ENCODE measurements at regions not wholly inside any gene's neighbourhood (a gene's known extent, or its start where the extent isn't known, plus 50 kb on each side); places are given as distances from the start of the nearest gene placed in this dataset.

GRCh38 chr2:11904941-11905340 is 158.5 kb downstream of the LPIN1 start:
- no peaks in the 10 kb centered on the region for H3K36me3 Mint-ChIP-seq (ENCODE audit: insufficient read depth)
- ATAC-seq: no peak
- no peak overlapping the region for H3K4me3 Mint-ChIP-seq
- H3K27me3 Mint-ChIP-seq (ENCODE audit: low read depth): peaks cover 3% of the 10 kb centered on the region
- DNase-seq: no peak
- H3K9me3 Mint-ChIP-seq: no peaks in the 10 kb centered on the region
- no peaks in the 10 kb centered on the region for H3K4me1 Mint-ChIP-seq (ENCODE audit: low read depth)

- Mint-ChIP-seq H3K4me1 (ENCODE audit: low read depth) (no peaks in the 10 kb centered on the region), H3K4me3 (no peak overlapping the region)
- no peak for DNase-seq
Measured at GRCh38 chr2:11907190-11907589, 160.8 kb downstream of the LPIN1 start.

DNA sequence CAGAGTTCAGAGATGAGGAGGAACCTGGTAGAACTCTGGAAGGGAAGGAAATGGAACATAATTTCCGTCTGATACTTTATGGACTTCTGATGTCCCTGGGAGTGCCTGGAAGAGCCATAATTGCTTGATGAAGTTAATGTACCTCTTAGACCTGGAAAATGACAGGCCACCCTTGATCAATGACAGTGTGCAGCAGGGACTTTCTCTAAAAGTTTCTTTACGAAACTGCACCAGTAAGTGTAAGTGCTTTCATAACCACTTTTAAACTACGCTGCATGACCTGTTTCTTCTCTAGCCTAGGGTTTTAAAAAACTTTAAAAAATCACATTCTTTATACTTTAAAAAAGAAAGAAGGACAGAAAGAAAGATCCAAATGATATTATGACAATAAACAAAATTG is 164.5 kb downstream of the LPIN1 start:
- Mint-ChIP-seq H3K36me3 (ENCODE audit: insufficient read depth) (no peaks in the 10 kb centered on the region), H3K4me1 (ENCODE audit: low read depth) (no peaks in the 10 kb centered on the region), H3K4me3 (no peak overlapping the region), H3K9me3 (peaks cover 7% of the 10 kb centered on the region), H3K27me3 (ENCODE audit: low read depth) (peaks cover 3% of the 10 kb centered on the region)
- no peak for DNase-seq
- no peak for ATAC-seq

More at GRCh38 chr2:11907190-11907589, 160.8 kb downstream of the LPIN1 start:
- peaks cover 3% of the 10 kb centered on the region for H3K27me3 Mint-ChIP-seq (ENCODE audit: low read depth)
- no peaks in the 10 kb centered on the region for H3K9me3 Mint-ChIP-seq
- no peak for ATAC-seq
- H3K36me3 Mint-ChIP-seq (ENCODE audit: insufficient read depth): no peaks in the 10 kb centered on the region

DNA sequence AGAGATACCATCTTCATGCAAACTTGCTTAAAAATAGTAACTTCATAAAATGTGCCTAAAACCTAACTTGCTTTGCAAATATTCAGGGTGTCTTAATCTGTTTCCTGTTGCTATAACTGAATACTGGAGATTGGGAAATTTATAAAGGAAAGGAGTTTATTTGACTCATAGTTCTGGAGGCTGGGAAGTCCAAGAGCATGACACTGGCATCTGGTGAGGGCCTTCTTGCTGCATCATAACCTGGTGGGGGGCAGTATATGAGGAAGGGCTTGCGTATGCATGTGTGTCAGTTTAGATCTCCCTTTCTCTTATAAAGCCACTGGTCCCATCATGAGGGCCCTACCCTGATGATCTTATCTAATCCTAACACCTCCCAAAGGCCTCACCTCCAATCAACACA is 166.5 kb downstream of the LPIN1 start:
- DNase-seq (no peak), ATAC-seq (no peak)
- Mint-ChIP-seq H3K27me3 (ENCODE audit: low read depth) (peaks cover 3% of the 10 kb centered on the region), H3K4me1 (ENCODE audit: low read depth) (no peaks in the 10 kb centered on the region), H3K36me3 (ENCODE audit: insufficient read depth) (no peaks in the 10 kb centered on the region), H3K4me3 (no peak overlapping the region), H3K9me3 (peaks cover 7% of the 10 kb centered on the region)

DNA sequence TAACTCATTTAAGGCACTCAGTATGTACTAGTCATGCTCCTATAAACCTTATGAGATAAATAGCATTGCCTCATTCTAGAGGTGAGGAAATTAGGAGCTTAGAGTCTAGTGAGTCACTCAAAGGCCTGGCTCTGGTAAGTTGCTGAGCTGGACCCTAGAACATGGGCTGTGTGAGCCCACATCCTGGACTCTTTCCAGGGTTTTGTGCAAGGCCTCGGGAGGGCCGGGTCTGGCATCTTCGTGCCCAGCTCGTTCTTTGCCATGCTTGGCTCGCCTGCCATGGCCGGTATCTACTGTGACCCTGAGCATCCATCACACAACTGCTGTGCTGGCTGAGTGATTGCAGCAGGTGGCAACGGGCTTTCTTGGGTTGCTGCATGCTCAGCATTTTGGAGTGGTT is 168.0 kb downstream of the LPIN1 start:
- Mint-ChIP-seq H3K36me3 (ENCODE audit: insufficient read depth) (no peaks in the 10 kb centered on the region), H3K4me3 (no peak overlapping the region), H3K27me3 (ENCODE audit: low read depth) (peaks cover 3% of the 10 kb centered on the region), H3K4me1 (ENCODE audit: low read depth) (no peaks in the 10 kb centered on the region), H3K9me3 (peaks cover 7% of the 10 kb centered on the region)
- no peak for ATAC-seq
- DNase-seq: no peak

DNA sequence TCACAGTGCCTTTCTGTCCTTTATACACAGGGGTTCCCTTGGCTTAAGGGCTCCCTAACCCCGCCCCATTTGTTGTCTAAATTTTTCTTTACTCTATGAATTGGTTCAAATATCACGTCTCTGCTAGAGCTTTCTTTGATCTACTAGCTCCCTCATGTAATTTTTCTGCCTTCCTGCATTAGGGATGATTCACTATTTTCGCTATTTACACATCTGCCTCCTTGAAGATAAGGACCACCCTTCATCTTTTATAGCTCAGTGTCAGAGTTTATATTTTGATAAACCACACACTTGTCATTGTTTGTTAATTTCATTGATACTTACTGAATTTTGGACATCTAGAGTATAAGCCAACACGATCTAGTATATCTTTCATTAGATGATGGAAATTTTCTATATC is 169.2 kb downstream of the LPIN1 start:
- Mint-ChIP-seq H3K36me3 (ENCODE audit: insufficient read depth) (no peaks in the 10 kb centered on the region), H3K27me3 (ENCODE audit: low read depth) (no peaks in the 10 kb centered on the region), H3K9me3 (peaks cover 7% of the 10 kb centered on the region), H3K4me1 (ENCODE audit: low read depth) (peaks cover under 1% of the 10 kb centered on the region), H3K4me3 (no peak overlapping the region)
- ATAC-seq: no peak
- no peak for DNase-seq

DNA sequence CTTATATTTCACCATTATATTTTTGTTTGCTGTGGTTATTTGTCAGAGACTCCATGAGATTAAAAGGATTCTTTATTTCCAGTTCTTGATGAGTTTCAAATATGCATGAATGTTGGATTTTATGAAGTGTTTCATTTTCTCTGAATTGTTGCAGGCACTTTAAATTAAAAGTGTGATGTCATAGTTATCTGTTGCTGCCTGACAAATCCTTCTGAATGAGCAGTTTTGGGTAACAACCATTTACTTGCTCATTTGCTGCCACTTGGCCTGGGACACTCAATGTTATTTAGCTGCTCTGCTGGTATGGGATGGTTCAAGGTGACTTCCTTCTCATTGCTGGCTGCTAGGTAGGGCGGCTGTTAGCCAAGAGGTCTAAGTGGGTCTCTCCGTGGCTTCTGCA is 173.5 kb downstream of the LPIN1 start:
- Mint-ChIP-seq H3K4me1 (ENCODE audit: low read depth) (peaks cover 6% of the 10 kb centered on the region), H3K9me3 (no peaks in the 10 kb centered on the region), H3K36me3 (ENCODE audit: insufficient read depth) (no peaks in the 10 kb centered on the region), H3K4me3 (no peak overlapping the region), H3K27me3 (ENCODE audit: low read depth) (no peaks in the 10 kb centered on the region)
- ATAC-seq: no peak
- DNase-seq: no peak

GRCh38 chr2:11920993-11921583 is 174.7 kb downstream of the LPIN1 start:
- no peaks in the 10 kb centered on the region for H3K36me3 Mint-ChIP-seq (ENCODE audit: insufficient read depth)
- ATAC-seq (no peak), DNase-seq (no peak)
- H3K27me3 Mint-ChIP-seq (ENCODE audit: low read depth): no peaks in the 10 kb centered on the region
- H3K4me1 Mint-ChIP-seq (ENCODE audit: low read depth): peaks cover 6% of the 10 kb centered on the region
- no peak overlapping the region for H3K4me3 Mint-ChIP-seq
- H3K9me3 Mint-ChIP-seq: no peaks in the 10 kb centered on the region

GRCh38 chr2:11922294-11922693 is 175.9 kb downstream of the LPIN1 start:
- no peak overlapping the region for H3K4me3 Mint-ChIP-seq
- H3K4me1 Mint-ChIP-seq (ENCODE audit: low read depth): peaks cover 6% of the 10 kb centered on the region
- H3K27me3 Mint-ChIP-seq (ENCODE audit: low read depth): no peaks in the 10 kb centered on the region
- DNase-seq (no peak), ATAC-seq (no peak)
- H3K9me3 Mint-ChIP-seq: no peaks in the 10 kb centered on the region
- no peaks in the 10 kb centered on the region for H3K36me3 Mint-ChIP-seq (ENCODE audit: insufficient read depth)

DNA sequence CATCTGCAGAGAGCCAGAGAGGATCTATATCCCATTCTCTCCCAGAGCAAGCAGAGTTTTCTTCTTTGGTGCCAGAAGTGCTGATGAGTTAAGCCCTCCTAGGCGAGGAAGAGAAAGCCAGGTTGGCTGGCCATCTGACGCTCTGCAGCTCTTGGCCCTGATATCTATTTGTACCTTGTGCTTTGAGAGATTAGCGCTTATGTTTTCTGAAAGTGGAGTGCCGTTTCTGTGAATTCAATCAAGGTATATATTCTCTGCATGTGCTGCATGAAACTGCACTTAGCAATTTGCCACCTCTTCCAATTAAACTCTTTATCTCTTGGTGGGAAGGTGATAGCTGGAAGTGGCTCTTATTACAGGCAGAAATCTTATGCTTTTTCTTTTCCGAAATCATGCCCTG is 177.5 kb downstream of the LPIN1 start:
- DNase-seq: no peak
- H3K27me3 Mint-ChIP-seq (ENCODE audit: low read depth): no peaks in the 10 kb centered on the region
- ATAC-seq: no peak
- no peaks in the 10 kb centered on the region for H3K36me3 Mint-ChIP-seq (ENCODE audit: insufficient read depth)
- H3K4me3 Mint-ChIP-seq: no peak overlapping the region
- no peaks in the 10 kb centered on the region for H3K9me3 Mint-ChIP-seq
- H3K4me1 Mint-ChIP-seq (ENCODE audit: low read depth): peaks cover 6% of the 10 kb centered on the region

DNA sequence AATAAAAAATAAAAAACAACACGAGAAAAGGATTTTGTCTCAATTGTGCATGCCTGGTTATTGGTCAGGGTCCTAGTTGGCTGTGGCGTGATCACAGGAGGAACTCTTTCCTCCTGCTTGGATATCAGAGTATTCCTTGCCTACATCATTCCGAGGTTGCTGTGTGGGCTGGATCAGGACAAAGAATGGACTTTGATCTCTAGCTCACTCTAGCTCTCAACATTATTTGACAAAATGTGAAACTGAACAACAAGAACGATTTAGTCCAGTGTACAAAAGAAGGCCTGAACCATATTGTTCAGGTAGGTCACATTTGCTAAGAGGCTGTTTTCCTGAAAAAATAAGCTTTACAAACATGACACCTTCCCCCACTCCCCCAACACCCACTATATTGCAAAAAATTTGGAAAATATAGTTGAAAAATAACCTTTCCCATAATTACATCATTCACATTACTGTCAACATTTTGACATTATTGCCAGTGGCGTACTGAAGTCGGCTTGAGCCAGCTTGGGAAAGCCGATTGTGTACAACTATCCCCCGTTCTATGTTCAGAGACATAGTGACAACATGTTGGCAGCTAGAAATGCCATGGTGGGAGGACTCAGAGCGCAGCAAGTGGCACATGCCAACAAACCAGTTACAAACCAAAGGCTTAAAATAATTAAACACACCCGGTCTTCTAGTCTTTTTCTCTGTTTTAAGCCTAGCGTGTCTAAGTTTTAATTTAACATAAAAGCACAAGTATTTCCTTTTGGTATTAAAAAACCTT is 179.0 kb downstream of the LPIN1 start:
- ATAC-seq (no peak), DNase-seq (no peak)
- Mint-ChIP-seq H3K4me1 (ENCODE audit: low read depth) (peaks cover 6% of the 10 kb centered on the region), H3K4me3 (no peak overlapping the region), H3K9me3 (no peaks in the 10 kb centered on the region), H3K36me3 (ENCODE audit: insufficient read depth) (no peaks in the 10 kb centered on the region), H3K27me3 (ENCODE audit: low read depth) (no peaks in the 10 kb centered on the region)

- DNase-seq: no peak
- H3K4me3 Mint-ChIP-seq: no peak overlapping the region
Measured at GRCh38 chr2:11930211-11930761, 183.9 kb downstream of the LPIN1 start.

DNA sequence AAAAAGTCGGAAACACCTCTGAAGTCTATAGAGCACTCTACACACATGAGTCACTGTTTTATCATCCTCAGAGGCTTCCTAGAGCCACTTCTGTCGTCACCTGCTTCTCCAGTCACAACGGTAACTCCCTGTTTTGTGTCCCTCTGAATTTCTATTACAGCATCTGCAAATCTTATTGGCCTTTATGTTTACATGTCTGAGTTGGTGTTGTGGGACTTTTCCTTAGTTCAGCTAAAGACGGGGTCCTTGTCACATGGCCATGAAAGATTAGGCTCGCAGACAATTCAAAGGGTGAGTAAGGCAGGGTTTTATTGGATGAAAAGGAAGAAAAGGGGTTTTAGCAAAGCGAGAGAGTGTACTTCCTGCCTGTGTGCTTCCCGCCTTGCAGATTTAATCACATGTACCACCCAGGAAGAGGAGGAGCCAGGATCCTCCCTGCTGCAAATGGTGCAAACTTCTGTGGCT is 185.6 kb downstream of the LPIN1 start:
- H3K4me1 Mint-ChIP-seq (ENCODE audit: low read depth): peaks cover 16% of the 10 kb centered on the region
- no peaks in the 10 kb centered on the region for H3K9me3 Mint-ChIP-seq
- H3K4me3 Mint-ChIP-seq: no peak overlapping the region
- no peak for ATAC-seq
- no peak for DNase-seq
- no peaks in the 10 kb centered on the region for H3K27me3 Mint-ChIP-seq (ENCODE audit: low read depth)
- H3K36me3 Mint-ChIP-seq (ENCODE audit: insufficient read depth): no peaks in the 10 kb centered on the region

More at GRCh38 chr2:11930211-11930761, 183.9 kb downstream of the LPIN1 start:
- ATAC-seq: no peak
- Mint-ChIP-seq H3K36me3 (ENCODE audit: insufficient read depth) (no peaks in the 10 kb centered on the region), H3K4me1 (ENCODE audit: low read depth) (peaks cover 16% of the 10 kb centered on the region), H3K27me3 (ENCODE audit: low read depth) (no peaks in the 10 kb centered on the region), H3K9me3 (no peaks in the 10 kb centered on the region)

DNA sequence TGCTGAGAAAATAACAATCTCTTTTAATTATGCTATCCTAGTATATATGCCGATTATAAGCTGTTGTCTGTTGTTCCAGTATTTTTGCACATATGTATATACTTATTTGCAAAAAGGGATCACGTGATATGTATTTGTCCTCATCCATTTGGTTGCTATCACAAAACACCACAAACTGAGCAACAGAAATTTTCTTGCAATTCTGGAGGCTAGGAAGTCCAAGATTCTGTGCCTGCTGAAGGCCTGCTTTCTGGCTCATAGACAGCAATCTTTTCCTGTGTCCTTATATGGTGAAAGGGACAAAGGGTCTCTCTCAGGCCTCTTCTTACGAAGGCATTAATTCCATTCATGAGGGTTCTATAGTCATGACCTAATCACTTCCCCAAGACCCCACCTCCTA is 186.5 kb downstream of the LPIN1 start:
- H3K4me1 Mint-ChIP-seq (ENCODE audit: low read depth): peaks cover 16% of the 10 kb centered on the region
- no peaks in the 10 kb centered on the region for H3K36me3 Mint-ChIP-seq (ENCODE audit: insufficient read depth)
- H3K27me3 Mint-ChIP-seq (ENCODE audit: low read depth): no peaks in the 10 kb centered on the region
- no peak for DNase-seq
- no peak overlapping the region for H3K4me3 Mint-ChIP-seq
- no peaks in the 10 kb centered on the region for H3K9me3 Mint-ChIP-seq
- no peak for ATAC-seq

DNA sequence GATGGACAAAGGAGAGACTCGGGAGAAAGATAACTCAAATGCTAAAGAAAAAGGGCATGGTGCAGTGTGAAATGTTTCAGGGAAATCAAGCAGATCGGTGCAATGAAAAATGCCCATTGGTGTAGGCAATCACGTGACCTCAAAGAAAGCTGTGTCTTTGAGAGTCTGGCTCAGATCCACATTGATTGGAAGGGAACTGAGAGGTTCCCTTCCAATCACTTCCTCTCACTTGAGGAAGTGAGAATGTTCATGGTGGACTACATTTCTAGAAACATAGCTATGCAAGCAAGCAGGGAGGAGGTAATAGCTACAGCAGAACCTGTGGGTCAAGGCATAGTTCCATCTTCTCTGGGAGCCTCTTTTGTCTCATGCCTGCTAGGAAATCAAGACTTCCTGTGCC is 187.4 kb downstream of the LPIN1 start:
- H3K4me3 Mint-ChIP-seq: no peak overlapping the region
- ATAC-seq (no peak), DNase-seq (no peak)
- H3K36me3 Mint-ChIP-seq (ENCODE audit: insufficient read depth): no peaks in the 10 kb centered on the region
- no peaks in the 10 kb centered on the region for H3K9me3 Mint-ChIP-seq
- peaks cover 16% of the 10 kb centered on the region for H3K4me1 Mint-ChIP-seq (ENCODE audit: low read depth)
- H3K27me3 Mint-ChIP-seq (ENCODE audit: low read depth): no peaks in the 10 kb centered on the region

Data from activated T-cell treated with anti-CD3 and anti-CD28 coated beads, Interleukin-2, amount 50 U/mL, for 4 hours (primary cell).